C4-2B (cell line): ENCODE measurements at regions not wholly inside any gene's neighbourhood (a gene's known extent, or its start where the extent isn't known, plus 50 kb on each side); places are given as distances from the start of the nearest gene placed in this dataset.
"Not testable (repeated sequence)": the region's sequence is repeated elsewhere in the genome, so short reads cannot be mapped to it uniquely, and the experiment has no call there.

Source experiments
- H3K27ac ChIP-seq: fragments of 450-650 bp; 2 replicates; pipeline ENCODE4 v1.5.1; 2017
- CTCF ChIP-seq: fragments of 450-650 bp; conservative IDR thresholded peaks from 2 replicates; pipeline ENCODE4 v1.5.1; 2017; ENCODE audit warnings: mild to moderate bottlenecking
- ZFX ChIP-seq: fragments of 450-650 bp; IDR thresholded peaks from 2 replicates; pipeline ENCODE4 v1.6.1; 2017

- no peak for TF ChIP-seq ZFX
- no peak for TF ChIP-seq CTCF
- no peak overlapping the region for H3K27ac ChIP-seq
Observed at GRCh38 chr5:85556464-85556863, 1061.3 kb upstream of the COX7C start.

GRCh38 chr5:85576666-85577065, 1041.1 kb upstream of the COX7C start:
- H3K27ac ChIP-seq = no peak overlapping the region
- no peak for TF ChIP-seq CTCF
- no peak for TF ChIP-seq ZFX

- not testable (repeated sequence) for H3K27ac ChIP-seq
Observed at GRCh38 chr5:85587806-85588205, 1029.9 kb upstream of the COX7C start.

GRCh38 chr5:85588268-85588667, 1029.5 kb upstream of the COX7C start:
- H3K27ac ChIP-seq = not testable (repeated sequence)

GRCh38 chr5:85590764-85591163, 1027.0 kb upstream of the COX7C start:
- TF ChIP-seq CTCF (no peak), ZFX (no peak)

GRCh38 chr5:85591311-85591710, 1026.4 kb upstream of the COX7C start:
- H3K27ac ChIP-seq = no peak overlapping the region
- TF ChIP-seq ZFX (no peak), CTCF (no peak)

More at GRCh38 chr5:85590764-85591163, 1027.0 kb upstream of the COX7C start:
- no peak overlapping the region for H3K27ac ChIP-seq

GRCh38 chr5:85602843-85603242, 1014.9 kb upstream of the COX7C start:
- H3K27ac ChIP-seq = no peak overlapping the region

GRCh38 chr5:85604378-85604777, 1013.4 kb upstream of the COX7C start:
- no peak overlapping the region for H3K27ac ChIP-seq
- TF ChIP-seq ZFX = no peak
- TF ChIP-seq CTCF = no peak

More at GRCh38 chr5:85602843-85603242, 1014.9 kb upstream of the COX7C start:
- TF ChIP-seq CTCF (no peak), ZFX (no peak)

GRCh38 chr5:85604786-85605185, 1013.0 kb upstream of the COX7C start:
- TF ChIP-seq CTCF (no peak), ZFX (no peak)

More at GRCh38 chr5:85604786-85605185, 1013.0 kb upstream of the COX7C start:
- no peak overlapping the region for H3K27ac ChIP-seq
